B cell (primary cell): ENCODE measurements at regions not wholly inside any gene's neighbourhood (a gene's known extent, or its start where the extent isn't known, plus 50 kb on each side); places are given as distances from the start of the nearest gene placed in this dataset.

Experiments used
- ATAC-seq: fragments of 200-7000 bp; cut with Tn5 transposase; one replicate; pipeline ENCODE4 v1.10.0; 2021; ENCODE audit warnings: low read depth, mild to moderate bottlenecking, moderate number of reproducible peaks, moderate library complexity
- CTCF ChIA-PET: fragments of 350-600 bp; sonication (Branson Sonifier 250); formaldehyde crosslinking; loops from one replicate; lab custom pipeline; 2021; ENCODE audit warnings: antibody characterized with exemption, inconsistent platforms; lab: Charles Lee
- POLR2A ChIA-PET: fragments of 350-600 bp; sonication (Branson Sonifier 250); formaldehyde crosslinking; loops from one replicate; lab custom pipeline; 2021; ENCODE audit warnings: antibody characterized with exemption; lab: Charles Lee
- DNase-seq: peaks from one replicate; pipeline ENCODE4 v3.0.0; 2013
- H2AFZ ChIP-seq: 2 replicates; pipeline ENCODE4 v1.6.1; 2012; ENCODE audit warnings: mild to moderate bottlenecking, low read depth, low read length; ENCODE audit not compliant: insufficient read depth, poor library complexity, severe bottlenecking
- H3K27ac ChIP-seq, 2 donors: 1 replicate in 1 of 2; 2 replicates in 1 of 2; pipeline ENCODE4 v1.5.1; 2012 to 2013; ENCODE audit warnings: low read length in 2 of 2, mild to moderate bottlenecking in 2 of 2, moderate library complexity in 1 of 2
- H3K27me3 ChIP-seq, 4 experiments: fragments of 200-600 bp in 1 of 4; sonication (generic) in 1 of 4; replicated peaks in 1 of 4; 1 replicate in 2 of 4; 2 replicates in 2 of 4; pipeline versions ENCODE4 v1.6.1 to v1.7.0; 2013 to 2016; ENCODE audit warnings: low read length in 3 of 4, mild to moderate bottlenecking in 2 of 4, mixed read lengths in 1 of 4, moderate library complexity in 1 of 4; ENCODE audit not compliant: insufficient read depth in 4 of 4, control insufficient read depth in 3 of 4; ENCODE audit errors: control extremely low read depth in 1 of 4
- H3K36me3 ChIP-seq, 2 experiments: replicated peaks in 1 of 2; 1 replicate in 1 of 2; 2 replicates in 1 of 2; pipeline versions ENCODE4 v1.6.1 to v1.7.1; 2013; ENCODE audit warnings: low read length in 1 of 2; ENCODE audit not compliant: insufficient read depth in 2 of 2, control insufficient read depth in 1 of 2; ENCODE audit errors: control extremely low read depth in 1 of 2, extremely low read depth in 1 of 2
- H3K4me1 ChIP-seq, 2 donors: fragments of 200-600 bp in 1 of 2; sonication (generic) in 1 of 2; 1 replicate in 1 of 2; 2 replicates in 1 of 2; pipeline versions ENCODE4 v1.5.1 to v1.6.1; 2013 to 2017; ENCODE audit warnings: low read length in 2 of 2; ENCODE audit not compliant: control insufficient read depth in 2 of 2, insufficient read depth in 2 of 2
- H3K4me2 ChIP-seq: replicated peaks from 2 replicates; pipeline ENCODE3; 2012; ENCODE audit warnings: mild to moderate bottlenecking, low read depth, low read length; ENCODE audit not compliant: poor library complexity, severe bottlenecking
- H3K4me3 ChIP-seq, 5 experiments: fragments of 200-600 bp in 1 of 5; sonication (generic) in 1 of 5; 1 replicate in 3 of 5; 2 replicates in 2 of 5; pipeline versions ENCODE4 v1.5.1 to v1.7.0; 2011 to 2016; ENCODE audit warnings: low read length in 4 of 5, mild to moderate bottlenecking in 4 of 5, low read depth in 2 of 5, control low read depth in 1 of 5, moderate library complexity in 1 of 5; ENCODE audit not compliant: insufficient read depth in 1 of 5; ENCODE audit errors: control extremely low read depth in 1 of 5, extremely low read depth in 1 of 5
- H3K79me2 ChIP-seq: fragments of 200-600 bp; sonication (generic); one replicate; pipeline ENCODE4 v1.6.0; 2016; ENCODE audit warnings: low read length; ENCODE audit not compliant: control insufficient read depth, insufficient read depth
- H3K9ac ChIP-seq: fragments of 200-600 bp; sonication (generic); 2 replicates; pipeline ENCODE4 v1.6.1; 2017; ENCODE audit warnings: mild to moderate bottlenecking, low read length, moderate library complexity
- H3K9me3 ChIP-seq, 3 donors: one replicate each; pipeline versions ENCODE4 v1.6.1 to v1.7.1; 2013; ENCODE audit warnings: low read length in 2 of 3; ENCODE audit not compliant: control insufficient read depth in 2 of 3, insufficient read depth in 1 of 3; ENCODE audit errors: control extremely low read depth in 1 of 3
- H4K20me1 ChIP-seq: 2 replicates; pipeline ENCODE4 v1.6.0; 2012; ENCODE audit warnings: mild to moderate bottlenecking, low read length; ENCODE audit not compliant: insufficient read depth, control insufficient read depth, poor library complexity, severe bottlenecking
- H3K27ac Mint-ChIP-seq: one replicate; pipeline ENCODE4 v1.8.0; 2021; ENCODE audit warnings: mixed read lengths
- H3K27me3 Mint-ChIP-seq: one replicate; pipeline ENCODE4 v1.8.0; 2021; ENCODE audit warnings: mixed read lengths
- H3K4me1 Mint-ChIP-seq: one replicate; pipeline ENCODE4 v1.8.0; 2021; ENCODE audit warnings: mixed read lengths
- H3K4me3 Mint-ChIP-seq: one replicate; pipeline ENCODE4 v1.8.0; 2021; ENCODE audit warnings: mixed read lengths
- H3K9me3 Mint-ChIP-seq: one replicate; pipeline ENCODE4 v1.8.0; 2022; ENCODE audit warnings: mixed read lengths; ENCODE audit not compliant: insufficient read depth
- EZH2 ChIP-seq: IDR thresholded peaks from 2 replicates; pipeline ENCODE4 v1.6.1; 2012; ENCODE audit warnings: borderline replicate concordance, low read depth, mild to moderate bottlenecking, moderate library complexity, low read length; ENCODE audit not compliant: insufficient read depth, poor library complexity, severe bottlenecking
- WGBS: methylation state at CpG from one replicate; pipeline ENCODE4 v1.1.5; 2013; ENCODE audit warnings: missing lambda C conversion rate; ENCODE audit not compliant: insufficient coverage; 5-methylcytosine and 5-hydroxymethylcytosine counted together
- intact Hi-C: fragments of 100-400 bp; cut with micrococcal nuclease; formaldehyde crosslinking; loops from one replicate; pipeline ENCODE4 v1.10.0; 2022
- TF ChIP-seq, protein P1 (sequence below): fragments of 200-600 bp; IDR thresholded peaks from one replicate; pipeline ENCODE4 v1.8.0; 2022; ENCODE audit warnings: antibody characterized with exemption, mild to moderate bottlenecking

DNA sequence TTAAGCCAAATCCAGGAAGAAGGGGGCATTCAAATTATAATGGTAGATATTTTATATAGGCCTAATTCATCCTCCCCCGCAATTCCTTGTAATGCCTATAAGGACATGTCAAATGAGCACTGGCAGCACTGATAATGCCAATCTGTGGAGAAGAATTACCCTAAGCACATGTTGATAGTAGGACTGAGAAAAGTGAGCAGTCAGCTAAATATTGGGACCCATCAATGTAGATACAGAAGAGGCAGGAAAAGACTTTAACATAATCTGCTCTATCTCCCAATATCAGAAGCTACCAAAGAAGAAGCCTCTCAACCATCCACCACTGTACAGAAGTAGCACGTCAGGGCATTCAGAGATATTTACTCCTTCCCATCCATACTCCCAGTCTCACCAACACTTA, 101.3 kb upstream of the REG3A start:
- 70% methylated on average over 1 of the region's 2 CpGs for WGBS
- Histone ChIP-seq H3K36me3 (no peaks in the 10 kb centered on the region), H3K4me3 (no peak overlapping the region), H3K4me2 (no peak overlapping the region), H3K27me3 (no peaks in the 10 kb centered on the region), H3K79me2 (no peaks in the 10 kb centered on the region), H3K27ac (no peak overlapping the region), H3K9me3 (no peaks in the 10 kb centered on the region), H4K20me1 (no peaks in the 10 kb centered on the region), H3K4me1 (no peaks in the 10 kb centered on the region), H2AFZ (no peak overlapping the region), H3K9ac (no peak overlapping the region)
- CTCF ChIA-PET: no interaction called here
- Mint-ChIP-seq H3K4me1 (no peaks in the 10 kb centered on the region), H3K27ac (no peak overlapping the region), H3K4me3 (no peak overlapping the region), H3K27me3 (no peaks in the 10 kb centered on the region), H3K9me3 (peaks cover 6% of the 10 kb centered on the region)
- DNase-seq: no peak
- POLR2A ChIA-PET: no interaction called here
- TF ChIP-seq EZH2: no peak
- TF ChIP-seq, protein P1, sequence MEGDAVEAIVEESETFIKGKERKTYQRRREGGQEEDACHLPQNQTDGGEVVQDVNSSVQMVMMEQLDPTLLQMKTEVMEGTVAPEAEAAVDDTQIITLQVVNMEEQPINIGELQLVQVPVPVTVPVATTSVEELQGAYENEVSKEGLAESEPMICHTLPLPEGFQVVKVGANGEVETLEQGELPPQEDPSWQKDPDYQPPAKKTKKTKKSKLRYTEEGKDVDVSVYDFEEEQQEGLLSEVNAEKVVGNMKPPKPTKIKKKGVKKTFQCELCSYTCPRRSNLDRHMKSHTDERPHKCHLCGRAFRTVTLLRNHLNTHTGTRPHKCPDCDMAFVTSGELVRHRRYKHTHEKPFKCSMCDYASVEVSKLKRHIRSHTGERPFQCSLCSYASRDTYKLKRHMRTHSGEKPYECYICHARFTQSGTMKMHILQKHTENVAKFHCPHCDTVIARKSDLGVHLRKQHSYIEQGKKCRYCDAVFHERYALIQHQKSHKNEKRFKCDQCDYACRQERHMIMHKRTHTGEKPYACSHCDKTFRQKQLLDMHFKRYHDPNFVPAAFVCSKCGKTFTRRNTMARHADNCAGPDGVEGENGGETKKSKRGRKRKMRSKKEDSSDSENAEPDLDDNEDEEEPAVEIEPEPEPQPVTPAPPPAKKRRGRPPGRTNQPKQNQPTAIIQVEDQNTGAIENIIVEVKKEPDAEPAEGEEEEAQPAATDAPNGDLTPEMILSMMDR: no peak
- ATAC-seq: no peak
- intact Hi-C loops: no loop called here

DNA sequence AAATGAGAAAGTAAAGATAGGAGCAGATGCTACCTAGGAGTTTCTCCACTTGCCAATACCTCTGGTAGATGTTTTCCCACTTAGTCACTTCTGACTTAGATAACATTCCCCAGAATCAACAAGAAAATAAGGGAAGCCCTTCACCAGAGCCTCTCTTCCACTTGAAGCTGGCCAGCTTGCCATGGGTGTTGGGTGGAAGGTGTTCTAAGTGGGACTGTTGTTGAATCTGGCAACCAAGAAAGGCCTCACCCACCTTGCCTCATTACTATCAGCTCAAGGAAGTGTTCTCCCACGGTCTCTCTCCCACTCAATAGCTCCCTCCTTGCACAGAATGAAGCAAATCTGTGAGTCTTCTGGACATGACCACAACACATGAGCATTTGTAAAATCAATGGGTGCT, 100.4 kb upstream of the REG3A start:
- no peak overlapping the region for H2AFZ ChIP-seq
- POLR2A ChIA-PET: no interaction called here
- intact Hi-C loops: no loop called here
- TF ChIP-seq EZH2: no peak
- TF ChIP-seq, protein P1: no peak
- H4K20me1 ChIP-seq: no peaks in the 10 kb centered on the region
- no peak overlapping the region for H3K27ac ChIP-seq
- H3K9me3 ChIP-seq: no peaks in the 10 kb centered on the region
- H3K36me3 ChIP-seq: no peaks in the 10 kb centered on the region
- Mint-ChIP-seq H3K27me3 (no peaks in the 10 kb centered on the region), H3K4me1 (no peaks in the 10 kb centered on the region), H3K4me3 (no peak overlapping the region), H3K9me3 (peaks cover 6% of the 10 kb centered on the region), H3K27ac (no peak overlapping the region)
- no peak overlapping the region for H3K4me3 ChIP-seq
- no peaks in the 10 kb centered on the region for H3K79me2 ChIP-seq
- H3K9ac ChIP-seq: no peak overlapping the region
- no peak overlapping the region for H3K4me2 ChIP-seq
- DNase-seq (no peak), ATAC-seq (no peak)
- WGBS: 71% methylated on average over 1 of the region's 1 CpG
- no peaks in the 10 kb centered on the region for H3K4me1 ChIP-seq
- no peaks in the 10 kb centered on the region for H3K27me3 ChIP-seq
- CTCF ChIA-PET: no interaction called here
